ENCODE measurements at regions not wholly inside any gene's neighbourhood (a gene's known extent, or its start where the extent isn't known, plus 50 kb on each side); places are given as distances from the start of the nearest gene placed in this dataset.

- no peak for TF ChIP-seq POLR2A (IDR thresholded peaks at IDR 0.05)
- TF ChIP-seq CTCF (IDR thresholded peaks at IDR 0.05) = no peak
- no peak for TF ChIP-seq EP300 (IDR thresholded peaks at IDR 0.05; ENCODE audit: low read depth)
Measured at GRCh38 chr4:132281733-132282132, 867.4 kb upstream of the PCDH10 start.
